ENCODE measurements at regions not wholly inside any gene's neighbourhood (a gene's known extent, or its start where the extent isn't known, plus 50 kb on each side); places are given as distances from the start of the nearest gene placed in this dataset.
A peak's percentile ranks its signal among the peaks of the same experiment; 100 is the strongest.
"Not testable (repeated sequence)": the region's sequence is repeated elsewhere in the genome, so short reads cannot be mapped to it uniquely, and the experiment has no call there.

- intact Hi-C loops (cut with DNase I): no loop called here
- DNase-seq (no peak), ATAC-seq (ENCODE audit: poor library complexity) (no peak)
These were observed 313.6 kb downstream of the PRELID2 start for GRCh38 chr5:145521523-145521922.

GRCh38 chr5:145521066-145521465 is 314.1 kb downstream of the PRELID2 start:
- intact Hi-C loops (cut with DNase I): no loop called here
- ATAC-seq (ENCODE audit: poor library complexity) (no peak), DNase-seq (no peak)

DNA sequence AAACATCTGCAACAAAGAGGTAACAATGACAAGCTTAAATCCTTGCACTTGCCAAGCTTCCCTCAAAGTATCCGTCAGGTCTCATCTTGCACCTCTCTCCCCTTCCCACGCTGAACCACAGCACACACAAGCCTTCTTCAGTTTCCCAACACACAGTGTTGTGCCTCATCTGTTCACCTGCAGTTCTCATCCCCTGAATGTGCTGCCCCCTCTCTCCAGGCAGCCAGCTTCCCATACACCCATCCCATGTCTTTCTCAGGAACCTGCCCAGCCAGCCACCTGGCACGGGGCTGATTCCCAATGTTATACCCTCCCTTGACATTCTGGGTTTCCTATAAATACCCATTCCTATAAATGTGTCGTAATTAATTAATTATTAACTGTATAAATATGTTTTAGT is 314.8 kb downstream of the PRELID2 start:
- no peak for DNase-seq
- ATAC-seq (ENCODE audit: poor library complexity): no peak
- intact Hi-C loops (cut with DNase I): no loop called here

GRCh38 chr5:145517588-145517987 is 317.6 kb downstream of the PRELID2 start:
- DNase-seq; intact Hi-C loops (cut with DNase I); ATAC-seq (ENCODE audit: poor library complexity): not testable (repeated sequence)

- intact Hi-C loops (cut with DNase I): no loop called here
- no peak for DNase-seq
- no peak for ATAC-seq (ENCODE audit: poor library complexity)
These were observed 323.8 kb downstream of the PRELID2 start for GRCh38 chr5:145511351-145511750.

- intact Hi-C loops (cut with DNase I): no loop called here
These were observed 324.4 kb downstream of the PRELID2 start for GRCh38 chr5:145510769-145511168.

DNA sequence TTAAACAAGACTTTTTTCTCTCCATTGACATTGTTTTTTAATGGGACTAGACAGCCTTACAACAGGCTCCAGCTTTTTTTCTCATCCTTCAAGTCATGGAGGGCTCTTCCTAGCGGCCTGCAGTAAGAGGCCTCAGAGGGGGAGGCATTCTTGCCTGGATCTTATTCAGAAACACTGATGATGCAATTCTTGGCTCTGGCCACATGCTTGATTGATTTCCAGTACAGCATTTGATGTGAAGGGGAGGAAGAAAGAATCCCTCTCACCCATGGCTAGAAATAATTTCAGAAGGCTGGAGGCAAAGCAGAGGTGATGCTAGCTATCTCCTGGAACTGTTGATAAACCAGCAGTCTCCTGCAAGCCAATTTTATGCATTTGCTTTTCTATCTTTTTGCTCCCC is 324.8 kb downstream of the PRELID2 start:
- ATAC-seq (ENCODE audit: poor library complexity): peak; percentile 79
- intact Hi-C loops (cut with DNase I): no loop called here
- no peak for DNase-seq

More at GRCh38 chr5:145510769-145511168, 324.4 kb downstream of the PRELID2 start:
- ATAC-seq (ENCODE audit: poor library complexity) (no peak), DNase-seq (no peak)

DNA sequence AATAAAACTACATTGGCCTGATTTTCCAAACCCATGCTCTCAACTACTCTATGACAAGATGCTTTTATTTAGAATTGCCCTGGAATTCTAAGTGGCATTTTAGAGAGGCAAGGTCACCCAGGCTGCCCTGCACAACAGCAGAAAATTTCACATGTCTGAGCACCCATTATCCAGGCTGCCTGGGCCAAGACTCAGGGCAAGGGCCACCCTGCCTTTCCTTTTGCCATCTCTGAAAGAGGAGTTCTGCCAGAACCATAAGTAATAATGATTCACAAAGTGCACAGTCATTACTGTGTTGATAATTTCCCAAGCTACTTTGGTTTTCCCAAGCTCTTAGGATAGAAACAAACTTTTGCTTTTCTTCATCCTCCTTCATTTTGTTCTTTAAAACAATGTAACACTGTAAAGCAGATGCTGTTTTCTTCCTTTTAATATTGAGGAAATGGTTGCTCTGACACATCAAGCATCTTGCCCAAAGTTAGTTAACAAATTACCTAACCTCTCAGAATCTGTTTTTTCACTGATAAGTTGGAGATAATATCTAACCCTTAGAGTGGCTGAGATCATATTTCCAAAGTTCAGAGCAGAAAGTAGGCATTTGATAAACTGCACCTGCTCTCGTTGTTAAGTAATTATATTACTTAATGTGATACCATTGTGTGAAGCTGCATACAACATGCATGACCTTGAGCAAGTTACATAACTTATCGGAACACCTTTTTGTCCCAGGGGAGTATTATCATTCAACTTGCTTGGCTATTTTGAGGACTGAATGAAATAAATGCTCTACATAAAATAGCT is 325.6 kb downstream of the PRELID2 start:
- intact Hi-C loops (cut with DNase I): no loop called here
- ATAC-seq (ENCODE audit: poor library complexity) (peak; percentile 68), DNase-seq (no peak)

- intact Hi-C loops (cut with DNase I): no loop called here
- no peak for DNase-seq
These were observed 328.8 kb downstream of the PRELID2 start for GRCh38 chr5:145506185-145506850.

GRCh38 chr5:145502906-145503305 is 332.2 kb downstream of the PRELID2 start:
- no peak for DNase-seq
- ATAC-seq (ENCODE audit: poor library complexity): no peak
- intact Hi-C loops (cut with DNase I): no loop called here

More at GRCh38 chr5:145506185-145506850, 328.8 kb downstream of the PRELID2 start:
- ATAC-seq (ENCODE audit: poor library complexity): no peak

DNA sequence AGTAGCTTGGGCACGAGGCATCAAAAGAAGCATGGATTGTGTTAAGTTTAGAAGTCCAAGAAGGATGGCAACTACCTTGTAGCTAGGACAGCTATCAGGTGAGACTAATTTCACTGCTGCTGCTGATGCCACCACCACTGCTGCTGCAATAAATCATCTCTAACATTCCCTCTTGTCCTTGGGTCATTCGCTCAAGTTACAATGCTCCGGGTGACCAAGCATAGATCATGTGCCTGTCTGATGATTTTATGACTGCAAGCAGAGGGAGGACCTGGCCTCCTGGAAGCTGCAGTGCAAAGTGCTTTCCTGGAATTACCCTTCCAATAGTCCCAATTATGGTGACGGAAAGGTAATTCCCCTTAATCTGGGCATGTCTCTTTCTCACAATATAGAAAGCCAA is 334.4 kb downstream of the PRELID2 start:
- DNase-seq: no peak
- no peak for ATAC-seq (ENCODE audit: poor library complexity)
- intact Hi-C loops (cut with DNase I): no loop called here

GRCh38 chr5:145499483-145499882 is 335.7 kb downstream of the PRELID2 start:
- ATAC-seq (ENCODE audit: poor library complexity): no peak
- no peak for DNase-seq
- intact Hi-C loops (cut with DNase I): no loop called here

DNA sequence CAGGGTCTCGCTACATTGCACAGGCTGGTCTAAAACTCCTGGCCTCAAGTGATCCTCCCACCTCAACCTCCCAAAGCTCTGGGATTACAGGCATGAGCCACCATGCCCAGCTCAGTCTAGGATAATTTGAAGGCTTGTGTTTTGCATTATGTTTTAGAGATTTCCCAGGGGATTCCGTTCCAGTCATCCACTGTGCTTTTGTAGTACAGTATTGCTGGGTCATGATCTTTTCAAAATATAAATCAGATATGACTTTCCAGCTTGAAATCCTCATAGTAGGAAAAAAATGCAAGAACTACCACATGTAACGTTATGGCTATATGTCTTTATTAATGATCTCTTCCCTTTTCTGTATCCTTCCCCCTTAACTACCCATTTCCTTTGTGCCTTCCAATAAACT is 338.1 kb downstream of the PRELID2 start:
- no peak for ATAC-seq (ENCODE audit: poor library complexity)
- no peak for DNase-seq
- intact Hi-C loops (cut with DNase I): no loop called here

GRCh38 chr5:145495741-145496140 is 339.4 kb downstream of the PRELID2 start:
- DNase-seq (no peak), ATAC-seq (ENCODE audit: poor library complexity) (no peak)
- intact Hi-C loops (cut with DNase I): no loop called here

DNA sequence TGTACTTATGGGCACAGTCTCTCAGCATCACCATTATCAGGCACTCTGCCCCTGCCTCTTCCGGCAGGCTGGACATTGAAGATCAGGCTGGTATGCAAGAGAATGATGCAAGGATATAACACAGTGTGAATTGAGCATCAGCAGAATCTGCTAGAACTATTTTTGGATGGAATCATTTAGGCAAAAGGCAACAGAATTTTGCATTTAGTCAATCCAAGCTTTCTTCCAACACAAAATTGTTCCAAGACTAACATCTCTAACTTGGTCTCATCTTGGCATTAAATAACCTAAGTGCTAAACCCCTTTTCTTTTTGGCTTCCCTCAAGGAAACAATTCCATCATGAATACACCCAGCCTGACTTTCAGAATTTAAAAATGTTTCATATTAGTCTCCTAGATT is 339.9 kb downstream of the PRELID2 start:
- intact Hi-C loops (cut with DNase I): no loop called here
- DNase-seq (no peak), ATAC-seq (ENCODE audit: poor library complexity) (no peak)

DNA sequence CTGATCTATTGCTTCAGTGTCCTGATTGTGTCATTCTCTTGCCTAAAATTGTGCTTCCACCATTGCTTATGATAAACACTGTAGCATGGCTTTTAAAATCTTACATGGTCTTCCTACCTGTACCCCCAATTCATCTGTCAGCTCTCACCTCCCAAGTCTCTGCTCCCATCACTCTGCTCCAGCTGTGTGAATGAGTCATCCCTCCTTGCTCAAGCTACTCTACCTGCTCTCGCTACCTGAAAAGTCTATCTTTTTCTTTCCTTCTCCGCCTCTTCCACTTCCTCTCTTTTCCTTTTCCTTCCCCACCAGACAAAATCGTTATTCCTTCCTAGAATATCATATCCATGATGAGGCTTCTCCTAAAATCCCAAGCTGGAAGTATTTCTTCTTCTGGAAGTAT is 341.7 kb downstream of the PRELID2 start:
- ATAC-seq (ENCODE audit: poor library complexity): no peak
- no peak for DNase-seq
- intact Hi-C loops (cut with DNase I): no loop called here

GRCh38 chr5:145489516-145489915 is 345.6 kb downstream of the PRELID2 start:
- ATAC-seq (ENCODE audit: poor library complexity) (no peak), DNase-seq (no peak)
- intact Hi-C loops (cut with DNase I): no loop called here

- DNase-seq (no peak), ATAC-seq (ENCODE audit: poor library complexity) (no peak)
- intact Hi-C loops (cut with DNase I): no loop called here
These were observed 351.0 kb downstream of the PRELID2 start for GRCh38 chr5:145484158-145484557.

- no peak for DNase-seq
- ATAC-seq (ENCODE audit: poor library complexity): no peak
- intact Hi-C loops (cut with DNase I): no loop called here
These were observed 351.9 kb downstream of the PRELID2 start for GRCh38 chr5:145483212-145483611.

DNA sequence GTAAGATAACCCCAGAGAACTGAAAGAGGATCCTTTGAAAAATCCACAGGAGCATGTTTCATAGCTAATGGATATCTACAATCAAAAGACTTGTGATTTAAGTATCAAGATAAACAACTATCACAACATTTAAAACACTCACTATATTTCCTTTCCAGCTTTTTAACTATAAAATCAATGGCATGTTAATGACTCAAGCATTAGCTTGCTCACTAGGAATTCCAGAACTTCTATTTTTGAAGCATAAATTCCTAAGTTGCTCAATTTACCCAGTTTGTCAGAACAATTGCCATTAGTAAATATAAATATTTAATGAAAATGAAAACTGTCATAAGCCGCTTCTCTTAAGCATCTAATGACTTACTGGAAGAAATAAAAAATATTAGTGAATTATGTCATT is 355.3 kb downstream of the PRELID2 start:
- ATAC-seq (ENCODE audit: poor library complexity) (no peak), DNase-seq (no peak)
- intact Hi-C loops (cut with DNase I): no loop called here

Data from Right ventricle myocardium superior (tissue), 1 donor.